ENCODE measurements at regions not wholly inside any gene's neighbourhood (a gene's known extent, or its start where the extent isn't known, plus 50 kb on each side); places are given as distances from the start of the nearest gene placed in this dataset.

GRCh38 chr18:59839246-59839645 lies 60.5 kb upstream of the PMAIP1 start:
- Histone ChIP-seq H3K27ac (no peak overlapping the region), H3K4me3 (no peak overlapping the region), H3K36me3 (no peaks in the 10 kb centered on the region), H3K27me3 (replicated peaks; ENCODE audit: insufficient read depth) (no peaks in the 10 kb centered on the region), H3K4me1 (replicated peaks) (no peaks in the 10 kb centered on the region), H3K9me3 (no peaks in the 10 kb centered on the region)
- no peak for TF ChIP-seq CTCF (IDR thresholded peaks at IDR 0.05)
- no peak for TF ChIP-seq POLR2A (IDR thresholded peaks at IDR 0.05)
- no peak for TF ChIP-seq POLR2AphosphoS5 (IDR thresholded peaks at IDR 0.05)
- whole genome bisulfite sequencing = 69% methylated on average over 2 of the region's 2 CpGs
- intact Hi-C loops (cut with DNase I) = no loop called here
- DNase-seq (ENCODE audit: low spot score) = no peak

GRCh38 chr18:59837586-59837985 lies 62.2 kb upstream of the PMAIP1 start:
- intact Hi-C loops (cut with DNase I) = no loop called here
- no peak overlapping the region for H3K27ac ChIP-seq
- no peaks in the 10 kb centered on the region for H3K36me3 ChIP-seq
- WGBS = 19% methylated on average over 7 of the region's 7 CpGs
- no peaks in the 10 kb centered on the region for H3K27me3 ChIP-seq (replicated peaks; ENCODE audit: insufficient read depth)
- no peaks in the 10 kb centered on the region for H3K9me3 ChIP-seq
- no peaks in the 10 kb centered on the region for H3K4me1 ChIP-seq (replicated peaks)
- no peak for TF ChIP-seq POLR2AphosphoS5 (IDR thresholded peaks at IDR 0.05)
- TF ChIP-seq CTCF (IDR thresholded peaks at IDR 0.05) = peak; percentile 63 to 83 (median 70)
- no peak for TF ChIP-seq POLR2A (IDR thresholded peaks at IDR 0.05)
- DNase-seq (ENCODE audit: low spot score) = peak; percentile 25
- no peak overlapping the region for H3K4me3 ChIP-seq

- no peak overlapping the region for H3K27ac ChIP-seq
- no peak for DNase-seq (ENCODE audit: low spot score)
- no peaks in the 10 kb centered on the region for H3K27me3 ChIP-seq (replicated peaks; ENCODE audit: insufficient read depth)
- H3K9me3 ChIP-seq = no peaks in the 10 kb centered on the region
- 77% methylated on average over 13 of the region's 13 CpGs for WGBS
- TF ChIP-seq POLR2A (IDR thresholded peaks at IDR 0.05) = no peak
- TF ChIP-seq CTCF (IDR thresholded peaks at IDR 0.05) = no peak
- no peak for TF ChIP-seq POLR2AphosphoS5 (IDR thresholded peaks at IDR 0.05)
- intact Hi-C loops (cut with DNase I) = no loop called here
- no peak overlapping the region for H3K4me3 ChIP-seq
- H3K4me1 ChIP-seq (replicated peaks) = no peaks in the 10 kb centered on the region
- H3K36me3 ChIP-seq = no peaks in the 10 kb centered on the region
Measured at GRCh38 chr18:59835605-59836379, 64.0 kb upstream of the PMAIP1 start.

- Histone ChIP-seq H3K9me3 (no peaks in the 10 kb centered on the region), H3K4me1 (replicated peaks) (no peaks in the 10 kb centered on the region), H3K27ac (no peak overlapping the region), H3K36me3 (no peaks in the 10 kb centered on the region), H3K4me3 (no peak overlapping the region), H3K27me3 (replicated peaks; ENCODE audit: insufficient read depth) (no peaks in the 10 kb centered on the region)
- intact Hi-C loops (cut with DNase I) = no loop called here
- no peak for DNase-seq (ENCODE audit: low spot score)
- TF ChIP-seq CTCF (IDR thresholded peaks at IDR 0.05) (no peak), POLR2AphosphoS5 (IDR thresholded peaks at IDR 0.05) (no peak)
- WGBS = 73% methylated on average over 3 of the region's 3 CpGs
Measured at GRCh38 chr18:59834267-59834666, 65.5 kb upstream of the PMAIP1 start.

- H3K4me1 ChIP-seq (replicated peaks) = no peaks in the 10 kb centered on the region
- intact Hi-C loops (cut with DNase I) = no loop called here
- TF ChIP-seq POLR2A (IDR thresholded peaks at IDR 0.05) (no peak), CTCF (IDR thresholded peaks at IDR 0.05) (no peak), POLR2AphosphoS5 (IDR thresholded peaks at IDR 0.05) (no peak)
- no peak overlapping the region for H3K4me3 ChIP-seq
- 60% methylated on average over 3 of the region's 3 CpGs for WGBS
- H3K27ac ChIP-seq = no peak overlapping the region
- no peaks in the 10 kb centered on the region for H3K36me3 ChIP-seq
- H3K27me3 ChIP-seq (replicated peaks; ENCODE audit: insufficient read depth) = no peaks in the 10 kb centered on the region
- DNase-seq (ENCODE audit: low spot score) = no peak
- H3K9me3 ChIP-seq = no peaks in the 10 kb centered on the region
Measured at GRCh38 chr18:59833785-59834184, 66.0 kb upstream of the PMAIP1 start.
